WTC11 (cell line): ENCODE measurements at regions not wholly inside any gene's neighbourhood (a gene's known extent, or its start where the extent isn't known, plus 50 kb on each side); places are given as distances from the start of the nearest gene placed in this dataset.

Source experiments
- ATAC-seq: fragments of 200-7000 bp; cut with Tn5 transposase; 2 replicates; pipeline ENCODE4 v1.10.0; 2021; ENCODE audit warnings: mild to moderate bottlenecking, moderate library complexity
- CTCF ChIA-PET: fragments of 300-600 bp; sonication (Branson Sonifier 250); formaldehyde crosslinking; loops from one replicate; lab custom pipeline; 2021; ENCODE audit warnings: antibody characterized with exemption; lab: Charles Lee
- POLR2A ChIA-PET: fragments of 350-600 bp; sonication (Branson Sonifier 250); formaldehyde crosslinking; loops from one replicate; lab custom pipeline; 2021; ENCODE audit warnings: antibody characterized with exemption; lab: Charles Lee
- DNase-seq: peaks from one replicate; pipeline ENCODE4 v3.0.0; 2021; ENCODE audit warnings: low spot score
- H3K27ac Mint-ChIP-seq: 2 replicates; pipeline ENCODE4 v1.8.0; 2021; ENCODE audit warnings: mixed read lengths
- H3K27me3 Mint-ChIP-seq: 2 replicates; pipeline ENCODE4 v1.8.0; 2021; ENCODE audit warnings: low read depth, mild to moderate bottlenecking, moderate library complexity, mixed read lengths
- H3K36me3 Mint-ChIP-seq: 2 replicates; pipeline ENCODE4 v1.8.0; 2021; ENCODE audit warnings: mixed read lengths
- H3K4me1 Mint-ChIP-seq: 2 replicates; pipeline ENCODE4 v1.8.0; 2022; ENCODE audit warnings: mixed read lengths
- H3K4me3 Mint-ChIP-seq: 2 replicates; pipeline ENCODE4 v1.8.0; 2021; ENCODE audit warnings: mild to moderate bottlenecking, moderate library complexity, mixed read lengths
- H3K9me3 Mint-ChIP-seq: 2 replicates; pipeline ENCODE4 v1.8.0; 2021; ENCODE audit warnings: mixed read lengths
- CBFB ChIP-seq: sonication (generic); formaldehyde crosslinking; IDR thresholded peaks from 2 replicates; pipeline ENCODE4 v1.8.1; 2022; ENCODE audit warnings: mild to moderate bottlenecking, low read depth, missing genetic modification reagents
- CDX4 ChIP-seq: fragments of 250-450 bp; sonication (Bioruptor Pico); IDR thresholded peaks from 2 replicates; pipeline ENCODE4 v1.9.0; 2021; ENCODE audit warnings: moderate library complexity, mild to moderate bottlenecking, inconsistent platforms, borderline replicate concordance
- CREB1 ChIP-seq: sonication (generic); formaldehyde crosslinking; IDR thresholded peaks from 2 replicates; pipeline ENCODE4 v1.8.0; 2023; ENCODE audit warnings: mild to moderate bottlenecking, missing genetic modification reagents
- CTCF ChIP-seq: fragments of 200-600 bp; IDR thresholded peaks from 2 replicates; pipeline ENCODE4 v1.8.0; 2022; ENCODE audit warnings: antibody characterized with exemption
- FOXK1 ChIP-seq: sonication (generic); formaldehyde crosslinking; IDR thresholded peaks from 2 replicates; pipeline ENCODE4 v1.8.0; 2022; ENCODE audit warnings: mild to moderate bottlenecking, moderate library complexity, missing genetic modification reagents
- GABPB1 ChIP-seq: sonication (generic); formaldehyde crosslinking; IDR thresholded peaks from 2 replicates; pipeline ENCODE4 v1.8.1; 2023; ENCODE audit warnings: mild to moderate bottlenecking, missing genetic modification reagents
- GTF2I ChIP-seq: fragments of 250-450 bp; sonication (Bioruptor Pico); conservative IDR thresholded peaks from 2 replicates; pipeline ENCODE4 v1.4.0; 2021; ENCODE audit warnings: mild to moderate bottlenecking
- HMGA2 ChIP-seq: fragments of 250-450 bp; sonication (Bioruptor Pico); IDR thresholded peaks from 2 replicates; pipeline ENCODE4 v1.4.0; 2021; ENCODE audit warnings: mild to moderate bottlenecking, moderate library complexity
- HMGXB4 ChIP-seq: sonication (generic); formaldehyde crosslinking; IDR thresholded peaks from 2 replicates; pipeline ENCODE4 v1.8.1; 2023; ENCODE audit warnings: mild to moderate bottlenecking, moderate library complexity, missing genetic modification reagents
- KAT7 ChIP-seq: sonication (generic); formaldehyde crosslinking; IDR thresholded peaks from 2 replicates; pipeline ENCODE4 v1.8.1; 2023; ENCODE audit warnings: missing genetic modification reagents, mild to moderate bottlenecking, borderline replicate concordance
- NFE2L1 ChIP-seq: sonication (generic); formaldehyde crosslinking; IDR thresholded peaks from 2 replicates; pipeline ENCODE4 v1.8.1; 2023; ENCODE audit warnings: missing genetic modification reagents
- NR1H2 ChIP-seq: sonication (generic); formaldehyde crosslinking; IDR thresholded peaks from 2 replicates; pipeline ENCODE4 v1.9.0; 2021; ENCODE audit warnings: mild to moderate bottlenecking, moderate library complexity, missing genetic modification reagents
- OVOL2 ChIP-seq: fragments of 250-450 bp; sonication (Bioruptor Pico); IDR thresholded peaks from 2 replicates; pipeline ENCODE4 v1.9.0; 2021; ENCODE audit warnings: mild to moderate bottlenecking, borderline replicate concordance
- PREB ChIP-seq: sonication (generic); formaldehyde crosslinking; IDR thresholded peaks from 2 replicates; pipeline ENCODE4 v1.8.1; 2022; ENCODE audit warnings: mild to moderate bottlenecking, missing genetic modification reagents, moderate library complexity, borderline replicate concordance
- PRRX2 ChIP-seq: fragments of 250-450 bp; sonication (Bioruptor Pico); IDR thresholded peaks from 2 replicates; pipeline ENCODE4 v1.8.0; 2021; ENCODE audit warnings: mild to moderate bottlenecking
- STAT6 ChIP-seq: sonication (generic); formaldehyde crosslinking; conservative IDR thresholded peaks from 2 replicates; pipeline ENCODE4 v1.8.1; 2023; ENCODE audit warnings: mild to moderate bottlenecking, low read depth, missing genetic modification reagents, moderate library complexity
- TCF7 ChIP-seq: sonication (generic); formaldehyde crosslinking; IDR thresholded peaks from 2 replicates; pipeline ENCODE4 v1.8.0; 2022; ENCODE audit warnings: mild to moderate bottlenecking, low read depth, missing genetic modification reagents, moderate library complexity
- TEAD4 ChIP-seq: sonication (generic); formaldehyde crosslinking; IDR thresholded peaks from 2 replicates; pipeline ENCODE4 v1.8.0; 2022; ENCODE audit warnings: mild to moderate bottlenecking, missing genetic modification reagents
- TP53 ChIP-seq: sonication (generic); formaldehyde crosslinking; IDR thresholded peaks from 2 replicates; pipeline ENCODE4 v1.8.1; 2023; ENCODE audit warnings: mild to moderate bottlenecking, missing genetic modification reagents
- ZMAT4 ChIP-seq: fragments of 250-450 bp; sonication (Bioruptor Pico); IDR thresholded peaks from 2 replicates; pipeline ENCODE4 v1.9.0; 2021; ENCODE audit warnings: mild to moderate bottlenecking
- ZNF232 ChIP-seq: sonication (generic); formaldehyde crosslinking; IDR thresholded peaks from 2 replicates; pipeline ENCODE4 v1.8.0; 2022; ENCODE audit warnings: mild to moderate bottlenecking, missing genetic modification reagents
- ZNF396 ChIP-seq: fragments of 250-450 bp; sonication (Bioruptor Pico); IDR thresholded peaks from 2 replicates; pipeline ENCODE4 v1.8.0; 2021; ENCODE audit warnings: mild to moderate bottlenecking, moderate library complexity, borderline replicate concordance
- ZNF512 ChIP-seq: sonication (generic); formaldehyde crosslinking; IDR thresholded peaks from 2 replicates; pipeline ENCODE4 v1.8.1; 2022; ENCODE audit warnings: missing genetic modification reagents, borderline replicate concordance
- ZSCAN18 ChIP-seq: fragments of 250-450 bp; sonication (Bioruptor Pico); IDR thresholded peaks from 2 replicates; pipeline ENCODE4 v2.1.2; 2022; ENCODE audit warnings: mild to moderate bottlenecking, moderate library complexity

GRCh38 chr12:130063866-130064265 is 98.4 kb upstream of the FZD10 start:
- peaks cover 45% of the 10 kb centered on the region for H3K36me3 Mint-ChIP-seq
- peaks cover 31% of the 10 kb centered on the region for H3K27me3 Mint-ChIP-seq

GRCh38 chr12:130064999-130065398 is 97.3 kb upstream of the FZD10 start:
- POLR2A ChIA-PET = no interaction called here
- H3K9me3 Mint-ChIP-seq = peaks cover 56% of the 10 kb centered on the region
- peaks cover 39% of the 10 kb centered on the region for H3K36me3 Mint-ChIP-seq
- no peak overlapping the region for H3K4me3 Mint-ChIP-seq
- H3K4me1 Mint-ChIP-seq = no peaks in the 10 kb centered on the region
- peak; percentile 18 for DNase-seq
- CTCF ChIA-PET = no interaction called here
- no peak overlapping the region for H3K27ac Mint-ChIP-seq
- ATAC-seq = peak; percentile 71; the same call in 1 of the 2 replicates
- H3K27me3 Mint-ChIP-seq = peaks cover 25% of the 10 kb centered on the region
- TF ChIP-seq CDX4 = no peak
- TF ChIP-seq NFE2L1 (CRISPR knock-in tag) = no peak
- TF ChIP-seq CTCF = no peak
- no peak for TF ChIP-seq TEAD4
- TF ChIP-seq PRRX2 (CRISPR knock-in tag) = no peak
- no peak for TF ChIP-seq NR1H2 (CRISPR knock-in tag)
- no peak for TF ChIP-seq OVOL2 (CRISPR knock-in tag)
- no peak for TF ChIP-seq STAT6 (CRISPR knock-in tag)
- TF ChIP-seq GTF2I (CRISPR knock-in tag) = no peak
- no peak for TF ChIP-seq HMGXB4 (CRISPR knock-in tag)
- TF ChIP-seq CBFB = no peak
- TF ChIP-seq CREB1 (CRISPR knock-in tag) = no peak
- TF ChIP-seq HMGA2 (CRISPR knock-in tag) = no peak
- no peak for TF ChIP-seq KAT7 (CRISPR knock-in tag)
- no peak for TF ChIP-seq ZNF396 (CRISPR knock-in tag)
- no peak for TF ChIP-seq TP53
- TF ChIP-seq ZMAT4 (CRISPR knock-in tag) = no peak
- no peak for TF ChIP-seq PREB (CRISPR knock-in tag)

More at GRCh38 chr12:130063866-130064265, 98.4 kb upstream of the FZD10 start:
- H3K9me3 Mint-ChIP-seq = peaks cover 53% of the 10 kb centered on the region
- no peak for TF ChIP-seq FOXK1 (CRISPR knock-in tag)
- no peak for TF ChIP-seq ZNF232 (CRISPR knock-in tag)
- no peak for TF ChIP-seq ZNF512 (CRISPR knock-in tag)
- no peak for TF ChIP-seq TCF7 (CRISPR knock-in tag)
- no peak for TF ChIP-seq GABPB1
- no peak for TF ChIP-seq CBFB
- TF ChIP-seq ZSCAN18 (CRISPR knock-in tag) = no peak
- ATAC-seq = no peak
- ChIA-PET POLR2A (no interaction called here), CTCF (no interaction called here)
- DNase-seq = no peak
- no peaks in the 10 kb centered on the region for H3K4me1 Mint-ChIP-seq
- no peak overlapping the region for H3K4me3 Mint-ChIP-seq
- no peak overlapping the region for H3K27ac Mint-ChIP-seq
